GM18517 (cell line): ENCODE measurements at regions not wholly inside any gene's neighbourhood (a gene's known extent, or its start where the extent isn't known, plus 50 kb on each side); places are given as distances from the start of the nearest gene placed in this dataset.

Experiments
- ATAC-seq: cut with Tn5 transposase; IDR thresholded peaks from one replicate; pipeline ENCODE4 v1.9.1; 2021; ENCODE audit warnings: mild to moderate bottlenecking, moderate library complexity; ENCODE audit not compliant: unreplicated experiment

GRCh38 chr12:126523891-126524290, 1458.7 kb downstream of the AACS start:
- ATAC-seq: no peak

GRCh38 chr12:126534495-126534894, 1469.3 kb downstream of the AACS start:
- no peak for ATAC-seq

GRCh38 chr12:126534942-126535341, 1469.7 kb downstream of the AACS start:
- ATAC-seq: no peak

- no peak for ATAC-seq
Measured at GRCh38 chr12:126535971-126536370, 1470.7 kb downstream of the AACS start.

GRCh38 chr12:126537961-126538530, 1472.8 kb downstream of the AACS start:
- ATAC-seq: no peak

- no peak for ATAC-seq
Measured at GRCh38 chr12:126538888-126539287, 1473.7 kb downstream of the AACS start.

GRCh38 chr12:126545411-126545810, 1480.2 kb downstream of the AACS start:
- no peak for ATAC-seq

GRCh38 chr12:126547905-126548304, 1482.7 kb downstream of the AACS start:
- no peak for ATAC-seq

GRCh38 chr12:126551869-126552268, 1486.6 kb downstream of the AACS start:
- ATAC-seq: no peak

GRCh38 chr12:126554625-126555024, 1489.4 kb downstream of the AACS start:
- ATAC-seq: no peak

GRCh38 chr12:126557659-126558058, 1492.4 kb downstream of the AACS start:
- no peak for ATAC-seq

GRCh38 chr12:126558219-126558618, 1493.0 kb downstream of the AACS start:
- ATAC-seq: no peak

GRCh38 chr12:126558810-126559209, 1493.6 kb downstream of the AACS start:
- no peak for ATAC-seq

GRCh38 chr12:126567016-126567415, 1501.8 kb downstream of the AACS start:
- no peak for ATAC-seq

- no peak for ATAC-seq
Measured at GRCh38 chr12:126569706-126570105, 1504.5 kb downstream of the AACS start.

- ATAC-seq: no peak
Measured at GRCh38 chr12:126570566-126570965, 1505.3 kb downstream of the AACS start.

- no peak for ATAC-seq
Measured at GRCh38 chr12:126572170-126572569, 1506.9 kb downstream of the AACS start.

- no peak for ATAC-seq
Measured at GRCh38 chr12:126581655-126582054, 1516.4 kb downstream of the AACS start.

- ATAC-seq: no peak
Measured at GRCh38 chr12:126582231-126582630, 1517.0 kb downstream of the AACS start.

GRCh38 chr12:126588586-126589249, 1523.5 kb downstream of the AACS start:
- ATAC-seq: no peak

GRCh38 chr12:126591533-126591932, 1526.3 kb downstream of the AACS start:
- no peak for ATAC-seq

GRCh38 chr12:126601184-126602170, 1536.2 kb downstream of the AACS start:
- no peak for ATAC-seq
